Lower leg skin (tissue), 3 donors: ENCODE measurements at regions not wholly inside any gene's neighbourhood (a gene's known extent, or its start where the extent isn't known, plus 50 kb on each side); places are given as distances from the start of the nearest gene placed in this dataset.

ENCODE experiments used
- CTCF ChIP-seq, 3 donors: fragments of 450-650 bp; IDR thresholded peaks; one replicate each; pipeline ENCODE4 v1.5.1; 2016; ENCODE audit warnings: antibody characterized with exemption in 3 of 3, mild to moderate bottlenecking in 3 of 3, moderate library complexity in 2 of 3
- POLR2A ChIP-seq, 2 donors: fragments of 450-650 bp; IDR thresholded peaks; one replicate each; pipeline ENCODE4 v1.6.1; 2016 to 2017; ENCODE audit warnings: antibody characterized with exemption in 2 of 2, mild to moderate bottlenecking in 1 of 2, moderate library complexity in 1 of 2

- TF ChIP-seq CTCF (IDR thresholded peaks at IDR 0.05) (no peak), POLR2A (IDR thresholded peaks at IDR 0.05) (no peak)
Measured at GRCh38 chr14:29462321-29462720, 465.3 kb downstream of the PRKD1 start.
